SH-SY5Y (cell line): ENCODE measurements at regions not wholly inside any gene's neighbourhood (a gene's known extent, or its start where the extent isn't known, plus 50 kb on each side); places are given as distances from the start of the nearest gene placed in this dataset.

Source experiments
- GATA2 ChIP-seq: IDR thresholded peaks from 2 replicates; pipeline ENCODE4 v1.6.1; 2011; ENCODE audit warnings: mild to moderate bottlenecking, low read depth, low read length
- GATA3 ChIP-seq: IDR thresholded peaks from 2 replicates; pipeline ENCODE4 v1.6.1; 2011; ENCODE audit warnings: low read depth, mild to moderate bottlenecking, low read length, moderate library complexity

GRCh38 chr4:149955780-149956390 lies 122.4 kb upstream of the DCLK2 start:
- TF ChIP-seq GATA2 (no peak), GATA3 (no peak)

GRCh38 chr4:149956678-149957077 lies 121.6 kb upstream of the DCLK2 start:
- TF ChIP-seq GATA3 (no peak), GATA2 (no peak)

GRCh38 chr4:149961876-149962597 lies 116.2 kb upstream of the DCLK2 start:
- TF ChIP-seq GATA2, result no peak
- TF ChIP-seq GATA3, result no peak

- TF ChIP-seq GATA2 (no peak), GATA3 (no peak)
Measured at GRCh38 chr4:149964001-149964796, 114.0 kb upstream of the DCLK2 start.

- TF ChIP-seq GATA2 (no peak), GATA3 (no peak)
Measured at GRCh38 chr4:149965206-149965605, 113.0 kb upstream of the DCLK2 start.

GRCh38 chr4:149972407-149972806 lies 105.8 kb upstream of the DCLK2 start:
- TF ChIP-seq GATA3, result no peak
- TF ChIP-seq GATA2, result no peak

GRCh38 chr4:149973181-149973580 lies 105.1 kb upstream of the DCLK2 start:
- TF ChIP-seq GATA3 (no peak), GATA2 (no peak)

- no peak for TF ChIP-seq GATA2
- TF ChIP-seq GATA3, result no peak
Measured at GRCh38 chr4:149975172-149975571, 103.1 kb upstream of the DCLK2 start.

- TF ChIP-seq GATA3 (no peak), GATA2 (no peak)
Measured at GRCh38 chr4:149980121-149980682, 98.0 kb upstream of the DCLK2 start.

- TF ChIP-seq GATA3 (no peak), GATA2 (no peak)
Measured at GRCh38 chr4:149980941-149981340, 97.3 kb upstream of the DCLK2 start.

GRCh38 chr4:149983401-149983800 lies 94.8 kb upstream of the DCLK2 start:
- no peak for TF ChIP-seq GATA2
- no peak for TF ChIP-seq GATA3

GRCh38 chr4:149983931-149984330 lies 94.3 kb upstream of the DCLK2 start:
- TF ChIP-seq GATA3, result no peak
- no peak for TF ChIP-seq GATA2

- TF ChIP-seq GATA3, result no peak
- TF ChIP-seq GATA2, result no peak
Measured at GRCh38 chr4:149985981-149986380, 92.3 kb upstream of the DCLK2 start.

GRCh38 chr4:149986917-149987316 lies 91.3 kb upstream of the DCLK2 start:
- no peak for TF ChIP-seq GATA3
- no peak for TF ChIP-seq GATA2

GRCh38 chr4:149987330-149988086 lies 90.7 kb upstream of the DCLK2 start:
- peak; percentile 24; the same call in 1 of the 2 replicates for TF ChIP-seq GATA2
- peak; percentile 41; the same call in 1 of the 2 replicates for TF ChIP-seq GATA3
